ENCODE measurements at regions not wholly inside any gene's neighbourhood (a gene's known extent, or its start where the extent isn't known, plus 50 kb on each side); places are given as distances from the start of the nearest gene placed in this dataset.

DNA sequence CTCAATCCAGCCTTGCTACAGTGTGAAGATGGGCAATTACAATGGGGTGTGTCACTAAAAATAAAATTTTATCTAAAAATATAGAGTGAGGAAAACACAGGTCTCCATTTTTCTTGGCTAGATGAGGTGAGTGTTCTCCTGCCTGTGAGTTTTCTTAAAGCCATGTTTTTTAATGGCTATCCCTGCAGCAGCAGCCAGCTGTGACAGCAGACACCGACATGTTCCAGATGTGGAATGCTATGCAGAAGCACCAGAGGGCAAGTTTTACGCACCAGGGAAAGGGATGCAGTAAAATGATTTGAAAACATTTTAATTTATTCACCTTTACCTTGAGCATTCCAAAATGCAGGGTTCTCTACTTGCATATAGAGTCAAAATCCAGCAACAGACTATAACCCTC, 577.0 kb upstream of the STXBP6 start:
- no peaks in the 10 kb centered on the region for H4K20me1 ChIP-seq (replicated peaks; ENCODE audit: control insufficient read depth, insufficient read depth, low read length)
- H3K27me3 ChIP-seq (ENCODE audit: control insufficient read depth in 2 of 2, insufficient read depth in 2 of 2, low read length in 2 of 2): no peaks in the 10 kb centered on the region
- H3K27ac ChIP-seq (ENCODE audit: extremely low read depth, low read depth, low read length): no peak overlapping the region
- ChIA-PET POLR2A (no interaction called here), CTCF (ENCODE audit: low intra/inter-chr PET ratio) (no interaction called here)
- no TSS peak for BruUV-seq (replicated peaks)
- H3K4me2 ChIP-seq (ENCODE audit: insufficient read depth, low read length): no peak overlapping the region
- H3K4me3 ChIP-seq: no peak overlapping the region
- intact Hi-C loops (cut with micrococcal nuclease) (no loop called here), in situ Hi-C loops (cut with MboI) (no loop called here)
- no peak for ATAC-seq
- no peak for FAIRE-seq
- DNase-seq (ENCODE audit: extremely low read depth in 1 of 4, low spot score in 3 of 4): no peak
- H3K4me1 ChIP-seq (replicated peaks in 1 of 2; ENCODE audit: control insufficient read depth in 2 of 2, insufficient read depth in 2 of 2, low read length in 2 of 2): no peaks in the 10 kb centered on the region
- no peaks in the 10 kb centered on the region for H3K36me3 ChIP-seq (ENCODE audit: control insufficient read depth, insufficient read depth, low read length)
- 5% methylated on average over 2 of the region's 2 CpGs for WGBS (ENCODE audit: insufficient coverage, low coverage, missing lambda C conversion rate)
- no peaks in the 10 kb centered on the region for H3K9me1 ChIP-seq (ENCODE audit: control insufficient read depth, insufficient read depth, low read length)
- no peak overlapping the region for H2AFZ ChIP-seq (ENCODE audit: low read depth, low read length)
- no peaks in the 10 kb centered on the region for H3K79me2 ChIP-seq (ENCODE audit: control insufficient read depth, insufficient read depth, low read length)
- H3K9me3 ChIP-seq (replicated peaks; ENCODE audit: control insufficient read depth, insufficient read depth, low read depth, low read length): no peaks in the 10 kb centered on the region
- H3K9ac ChIP-seq (ENCODE audit: insufficient read depth in 1 of 2, low read depth in 2 of 2, low read length in 2 of 2): no peak overlapping the region
- TF ChIP-seq ZNF644 (tag; IDR thresholded peaks at IDR 0.05; ENCODE audit: low read depth) (no peak), POLR3A (IDR thresholded peaks at IDR 0.05; ENCODE audit: borderline replicate concordance, extremely low read depth, insufficient read depth, insufficient read length) (no peak), ETV1 (tag; conservative IDR thresholded peaks at IDR 0.05; ENCODE audit: low read depth) (no peak), BCL6 (CRISPR knock-in tag; IDR thresholded peaks at IDR 0.05) (no peak), JUN (IDR thresholded peaks at IDR 0.05; ENCODE audit: borderline replicate concordance, low read depth, low read length) (no peak), JUN (CRISPR knock-in tag; IDR thresholded peaks at IDR 0.05; ENCODE audit: borderline replicate concordance) (no peak), ZFP36 (IDR thresholded peaks at IDR 0.05; ENCODE audit: low read depth, low read length, partially characterized antibody) (no peak), ZNF311 (CRISPR knock-in tag; IDR thresholded peaks at IDR 0.05) (no peak), MYC (IDR thresholded peaks at IDR 0.05; ENCODE audit: low read depth, low read length) (no peak), MYC (CRISPR knock-in tag; IDR thresholded peaks at IDR 0.05; ENCODE audit: borderline replicate concordance, low read depth) (no peak), KLF13 (tag; IDR thresholded peaks at IDR 0.05; ENCODE audit: borderline replicate concordance, low read depth) (no peak), TEAD1 (CRISPR knock-in tag; IDR thresholded peaks at IDR 0.05) (no peak), TAF9B (IDR thresholded peaks at IDR 0.05; ENCODE audit: partially characterized antibody) (no peak)
- TF ChIP-seq, protein P1, sequence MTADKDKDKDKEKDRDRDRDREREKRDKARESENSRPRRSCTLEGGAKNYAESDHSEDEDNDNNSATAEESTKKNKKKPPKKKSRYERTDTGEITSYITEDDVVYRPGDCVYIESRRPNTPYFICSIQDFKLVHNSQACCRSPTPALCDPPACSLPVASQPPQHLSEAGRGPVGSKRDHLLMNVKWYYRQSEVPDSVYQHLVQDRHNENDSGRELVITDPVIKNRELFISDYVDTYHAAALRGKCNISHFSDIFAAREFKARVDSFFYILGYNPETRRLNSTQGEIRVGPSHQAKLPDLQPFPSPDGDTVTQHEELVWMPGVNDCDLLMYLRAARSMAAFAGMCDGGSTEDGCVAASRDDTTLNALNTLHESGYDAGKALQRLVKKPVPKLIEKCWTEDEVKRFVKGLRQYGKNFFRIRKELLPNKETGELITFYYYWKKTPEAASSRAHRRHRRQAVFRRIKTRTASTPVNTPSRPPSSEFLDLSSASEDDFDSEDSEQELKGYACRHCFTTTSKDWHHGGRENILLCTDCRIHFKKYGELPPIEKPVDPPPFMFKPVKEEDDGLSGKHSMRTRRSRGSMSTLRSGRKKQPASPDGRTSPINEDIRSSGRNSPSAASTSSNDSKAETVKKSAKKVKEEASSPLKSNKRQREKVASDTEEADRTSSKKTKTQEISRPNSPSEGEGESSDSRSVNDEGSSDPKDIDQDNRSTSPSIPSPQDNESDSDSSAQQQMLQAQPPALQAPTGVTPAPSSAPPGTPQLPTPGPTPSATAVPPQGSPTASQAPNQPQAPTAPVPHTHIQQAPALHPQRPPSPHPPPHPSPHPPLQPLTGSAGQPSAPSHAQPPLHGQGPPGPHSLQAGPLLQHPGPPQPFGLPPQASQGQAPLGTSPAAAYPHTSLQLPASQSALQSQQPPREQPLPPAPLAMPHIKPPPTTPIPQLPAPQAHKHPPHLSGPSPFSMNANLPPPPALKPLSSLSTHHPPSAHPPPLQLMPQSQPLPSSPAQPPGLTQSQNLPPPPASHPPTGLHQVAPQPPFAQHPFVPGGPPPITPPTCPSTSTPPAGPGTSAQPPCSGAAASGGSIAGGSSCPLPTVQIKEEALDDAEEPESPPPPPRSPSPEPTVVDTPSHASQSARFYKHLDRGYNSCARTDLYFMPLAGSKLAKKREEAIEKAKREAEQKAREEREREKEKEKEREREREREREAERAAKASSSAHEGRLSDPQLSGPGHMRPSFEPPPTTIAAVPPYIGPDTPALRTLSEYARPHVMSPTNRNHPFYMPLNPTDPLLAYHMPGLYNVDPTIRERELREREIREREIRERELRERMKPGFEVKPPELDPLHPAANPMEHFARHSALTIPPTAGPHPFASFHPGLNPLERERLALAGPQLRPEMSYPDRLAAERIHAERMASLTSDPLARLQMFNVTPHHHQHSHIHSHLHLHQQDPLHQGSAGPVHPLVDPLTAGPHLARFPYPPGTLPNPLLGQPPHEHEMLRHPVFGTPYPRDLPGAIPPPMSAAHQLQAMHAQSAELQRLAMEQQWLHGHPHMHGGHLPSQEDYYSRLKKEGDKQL (CRISPR knock-in tag; IDR thresholded peaks at IDR 0.05; ENCODE audit: borderline replicate concordance): no peak
- TF ChIP-seq, protein P2, sequence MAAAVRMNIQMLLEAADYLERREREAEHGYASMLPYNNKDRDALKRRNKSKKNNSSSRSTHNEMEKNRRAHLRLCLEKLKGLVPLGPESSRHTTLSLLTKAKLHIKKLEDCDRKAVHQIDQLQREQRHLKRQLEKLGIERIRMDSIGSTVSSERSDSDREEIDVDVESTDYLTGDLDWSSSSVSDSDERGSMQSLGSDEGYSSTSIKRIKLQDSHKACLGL (CRISPR knock-in tag; IDR thresholded peaks at IDR 0.05; ENCODE audit: borderline replicate concordance, poor library complexity, severe bottlenecking): no peak
- TF ChIP-seq, protein P3, sequence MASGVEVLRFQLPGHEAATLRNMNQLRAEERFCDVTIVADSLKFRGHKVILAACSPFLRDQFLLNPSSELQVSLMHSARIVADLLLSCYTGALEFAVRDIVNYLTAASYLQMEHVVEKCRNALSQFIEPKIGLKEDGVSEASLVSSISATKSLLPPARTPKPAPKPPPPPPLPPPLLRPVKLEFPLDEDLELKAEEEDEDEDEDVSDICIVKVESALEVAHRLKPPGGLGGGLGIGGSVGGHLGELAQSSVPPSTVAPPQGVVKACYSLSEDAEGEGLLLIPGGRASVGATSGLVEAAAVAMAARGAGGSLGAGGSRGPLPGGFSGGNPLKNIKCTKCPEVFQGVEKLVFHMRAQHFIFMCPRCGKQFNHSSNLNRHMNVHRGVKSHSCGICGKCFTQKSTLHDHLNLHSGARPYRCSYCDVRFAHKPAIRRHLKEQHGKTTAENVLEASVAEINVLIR (CRISPR knock-in tag; IDR thresholded peaks at IDR 0.05): no peak

Measured in K562 (cell line).